ENCODE measurements at regions not wholly inside any gene's neighbourhood (a gene's known extent, or its start where the extent isn't known, plus 50 kb on each side); places are given as distances from the start of the nearest gene placed in this dataset.
"Not testable (repeated sequence)": the region's sequence is repeated elsewhere in the genome, so short reads cannot be mapped to it uniquely, and the experiment has no call there.

DNA sequence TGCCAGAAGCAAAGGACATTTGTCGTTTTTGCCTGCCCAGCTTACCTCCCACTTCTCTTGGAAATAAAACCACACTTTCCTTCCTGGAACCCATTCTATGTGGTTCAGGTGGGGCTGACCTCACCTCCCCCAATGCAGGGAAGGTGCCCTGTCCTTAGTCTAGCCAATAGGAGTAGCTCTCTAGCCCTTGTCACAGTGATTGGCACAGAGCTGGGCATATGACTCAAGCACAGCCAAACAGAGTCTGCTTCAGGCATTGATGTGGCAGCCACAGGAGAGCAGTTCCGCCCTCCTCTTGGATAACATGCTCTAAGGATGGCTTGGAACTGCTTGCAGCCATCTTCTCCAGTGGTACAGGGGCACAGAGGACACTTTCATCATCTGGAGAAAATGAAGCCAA is 134.0 kb downstream of the LRIG2 start:
- H3K4me3 ChIP-seq (ENCODE audit: low read depth, low read length) = no peak overlapping the region
- TF ChIP-seq, protein P1, sequence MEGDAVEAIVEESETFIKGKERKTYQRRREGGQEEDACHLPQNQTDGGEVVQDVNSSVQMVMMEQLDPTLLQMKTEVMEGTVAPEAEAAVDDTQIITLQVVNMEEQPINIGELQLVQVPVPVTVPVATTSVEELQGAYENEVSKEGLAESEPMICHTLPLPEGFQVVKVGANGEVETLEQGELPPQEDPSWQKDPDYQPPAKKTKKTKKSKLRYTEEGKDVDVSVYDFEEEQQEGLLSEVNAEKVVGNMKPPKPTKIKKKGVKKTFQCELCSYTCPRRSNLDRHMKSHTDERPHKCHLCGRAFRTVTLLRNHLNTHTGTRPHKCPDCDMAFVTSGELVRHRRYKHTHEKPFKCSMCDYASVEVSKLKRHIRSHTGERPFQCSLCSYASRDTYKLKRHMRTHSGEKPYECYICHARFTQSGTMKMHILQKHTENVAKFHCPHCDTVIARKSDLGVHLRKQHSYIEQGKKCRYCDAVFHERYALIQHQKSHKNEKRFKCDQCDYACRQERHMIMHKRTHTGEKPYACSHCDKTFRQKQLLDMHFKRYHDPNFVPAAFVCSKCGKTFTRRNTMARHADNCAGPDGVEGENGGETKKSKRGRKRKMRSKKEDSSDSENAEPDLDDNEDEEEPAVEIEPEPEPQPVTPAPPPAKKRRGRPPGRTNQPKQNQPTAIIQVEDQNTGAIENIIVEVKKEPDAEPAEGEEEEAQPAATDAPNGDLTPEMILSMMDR (IDR thresholded peaks at IDR 0.05; ENCODE audit: low read depth, low read length) = no peak
- in situ Hi-C loops (cut with HindIII; ENCODE audit: low sequenced_read_pairs) = no loop called here
- no peak for DNase-seq (ENCODE audit: low read depth, low spot score)

DNA sequence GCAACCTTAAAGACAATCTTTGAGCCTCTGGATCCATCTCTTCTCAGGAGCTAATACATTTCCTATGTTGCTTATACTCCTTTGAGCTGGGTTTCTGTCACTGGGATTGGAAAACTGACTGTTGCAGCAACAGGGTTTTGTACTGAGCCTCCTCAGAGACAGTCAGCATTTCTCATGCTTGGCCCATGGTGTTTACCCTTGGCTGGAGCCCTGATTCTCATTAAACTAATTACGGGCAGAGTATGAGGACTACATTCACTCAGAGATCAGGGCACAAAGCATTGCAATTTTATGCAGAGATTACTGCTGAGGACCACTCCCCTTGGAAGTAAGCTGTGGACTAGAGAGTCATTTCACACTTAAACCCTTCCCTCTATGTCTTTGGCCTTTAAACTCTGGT is 134.5 kb downstream of the LRIG2 start:
- TF ChIP-seq, protein P1 (IDR thresholded peaks at IDR 0.05; ENCODE audit: low read depth, low read length) = no peak
- no peak overlapping the region for H3K4me3 ChIP-seq (ENCODE audit: low read depth, low read length)
- no peak for DNase-seq (ENCODE audit: low read depth, low spot score)
- in situ Hi-C loops (cut with HindIII; ENCODE audit: low sequenced_read_pairs) = no loop called here

DNA sequence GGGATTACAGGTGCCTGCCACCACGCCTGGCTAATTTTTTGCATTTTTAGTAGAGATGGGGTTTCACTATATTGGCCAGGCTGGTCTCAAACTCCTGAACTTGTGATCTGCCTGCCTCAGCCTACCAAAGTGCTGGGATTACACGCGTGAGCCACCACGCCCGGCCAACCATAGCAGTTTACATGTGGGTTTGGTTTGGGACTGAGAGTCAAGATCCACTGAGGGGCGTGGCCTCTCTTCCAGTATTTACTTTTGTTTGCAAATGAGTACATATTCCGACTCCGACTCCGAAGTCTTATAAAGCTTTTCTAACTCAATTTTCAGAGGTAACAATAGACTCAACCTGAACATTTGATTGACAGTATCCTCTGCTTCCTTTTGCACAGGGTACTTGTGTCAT is 135.4 kb downstream of the LRIG2 start:
- H3K4me3 ChIP-seq (ENCODE audit: low read depth, low read length); in situ Hi-C loops (cut with HindIII; ENCODE audit: low sequenced_read_pairs); DNase-seq (ENCODE audit: low read depth, low spot score): not testable (repeated sequence)

DNA sequence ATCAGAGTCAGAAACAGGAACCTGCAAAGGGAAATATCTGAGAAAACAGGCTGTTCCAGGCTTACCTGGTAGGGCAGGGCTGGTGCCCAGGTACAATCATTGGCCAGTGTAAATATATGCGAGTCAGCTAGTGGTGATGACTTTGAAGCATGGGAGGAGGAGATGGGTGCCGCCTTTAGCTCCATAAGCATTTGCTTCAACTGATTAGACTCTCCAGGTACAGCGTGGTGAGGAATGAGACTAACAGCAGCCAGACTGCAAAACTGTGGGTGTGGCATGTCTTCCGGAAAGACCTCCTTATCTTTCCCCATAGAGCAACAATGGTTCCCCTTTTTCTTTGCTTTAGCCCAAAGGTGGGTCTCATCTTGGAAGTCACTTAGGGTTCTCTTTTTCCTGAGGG is 137.2 kb downstream of the LRIG2 start:
- in situ Hi-C loops (cut with HindIII; ENCODE audit: low sequenced_read_pairs) = no loop called here
- TF ChIP-seq, protein P1 (IDR thresholded peaks at IDR 0.05; ENCODE audit: low read depth, low read length) = no peak
- no peak overlapping the region for H3K4me3 ChIP-seq (ENCODE audit: low read depth, low read length)
- no peak for DNase-seq (ENCODE audit: low read depth, low spot score)

DNA sequence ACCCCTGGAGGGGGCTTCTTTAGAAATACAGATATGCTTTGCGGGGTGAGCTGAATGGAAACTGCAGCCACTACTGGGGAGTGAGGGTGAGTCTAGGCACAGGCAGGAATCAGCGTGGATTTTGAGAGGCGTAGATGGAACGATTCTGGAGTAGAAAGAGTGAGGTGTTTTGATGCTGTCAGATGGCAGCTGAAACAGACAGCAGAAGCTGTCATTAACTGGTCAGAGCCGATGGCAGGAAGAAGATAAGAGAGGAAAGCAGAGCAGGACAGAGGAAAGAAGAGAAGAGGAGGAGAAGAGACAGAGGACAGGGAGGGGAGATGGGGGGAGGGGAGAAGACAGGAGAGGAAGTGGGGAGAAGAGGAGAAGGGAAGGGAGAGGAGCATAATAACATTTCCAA is 138.5 kb downstream of the LRIG2 start:
- in situ Hi-C loops (cut with HindIII; ENCODE audit: low sequenced_read_pairs) = no loop called here
- H3K4me3 ChIP-seq (ENCODE audit: low read depth, low read length) = no peak overlapping the region
- TF ChIP-seq, protein P1 (IDR thresholded peaks at IDR 0.05; ENCODE audit: low read depth, low read length) = no peak
- no peak for DNase-seq (ENCODE audit: low read depth, low spot score)

DNA sequence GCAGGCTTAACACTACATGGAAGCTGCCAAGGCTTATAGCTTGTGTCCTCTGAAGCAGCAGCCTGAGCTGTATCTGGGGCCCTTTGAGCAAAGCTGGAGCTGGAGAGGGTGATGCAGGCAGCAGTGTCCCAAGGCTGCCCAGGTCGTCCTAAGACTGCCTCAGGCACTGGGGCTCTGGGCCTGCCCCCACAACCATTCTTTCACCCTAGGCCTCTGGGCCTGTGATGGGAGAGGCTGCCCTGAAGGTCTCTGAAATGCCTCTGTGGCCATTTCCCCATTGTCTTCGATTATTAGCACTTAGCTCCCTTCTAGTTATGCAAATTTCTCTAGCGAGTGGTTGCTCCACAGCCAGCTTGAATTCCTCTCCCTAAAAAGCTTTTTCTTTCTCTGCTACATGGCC is 142.0 kb downstream of the LRIG2 start:
- in situ Hi-C loops (cut with HindIII; ENCODE audit: low sequenced_read_pairs) = no loop called here
- H3K4me3 ChIP-seq (ENCODE audit: low read depth, low read length) = no peak overlapping the region
- TF ChIP-seq, protein P1 (IDR thresholded peaks at IDR 0.05; ENCODE audit: low read depth, low read length) = no peak
- no peak for DNase-seq (ENCODE audit: low read depth, low spot score)

DNA sequence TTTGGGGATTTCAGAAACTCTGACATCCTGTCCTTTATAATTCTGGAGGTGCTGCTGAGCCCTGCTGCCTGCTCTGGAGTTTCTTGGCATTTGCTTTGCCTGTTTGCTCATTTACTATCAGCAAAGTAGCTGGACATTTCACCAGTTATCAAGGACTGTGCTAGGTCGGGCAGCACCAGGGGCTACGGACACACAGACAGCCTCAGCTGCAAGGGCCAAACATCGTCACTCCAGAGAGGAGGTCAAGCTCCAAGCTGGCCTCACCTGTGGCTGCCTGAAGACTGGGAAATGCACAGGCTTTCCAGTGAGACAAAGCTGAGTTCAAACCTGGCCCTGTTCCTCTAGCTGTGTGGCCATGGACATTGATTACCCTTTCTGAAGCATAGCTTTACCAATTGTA is 143.7 kb downstream of the LRIG2 start:
- TF ChIP-seq, protein P1 (IDR thresholded peaks at IDR 0.05; ENCODE audit: low read depth, low read length) = no peak
- in situ Hi-C loops (cut with HindIII; ENCODE audit: low sequenced_read_pairs) = no loop called here
- no peak overlapping the region for H3K4me3 ChIP-seq (ENCODE audit: low read depth, low read length)
- DNase-seq (ENCODE audit: low read depth, low spot score) = no peak

Data from astrocyte of the spinal cord (primary cell).